DMS53 (cell line): ENCODE measurements at regions not wholly inside any gene's neighbourhood (a gene's known extent, or its start where the extent isn't known, plus 50 kb on each side); places are given as distances from the start of the nearest gene placed in this dataset.
"Not testable (repeated sequence)": the region's sequence is repeated elsewhere in the genome, so short reads cannot be mapped to it uniquely, and the experiment has no call there.

Experiments used
- DNase-seq: peaks from one replicate; lab custom pipeline; 2025; lab: John Stamatoyannopoulos, UW

- DNase-seq: no peak
Observed at GRCh38 chr20:6715401-6715941, 52.0 kb upstream of the BMP2 start.

GRCh38 chr20:6714279-6714711, 53.2 kb upstream of the BMP2 start:
- peak; percentile 33 for DNase-seq

GRCh38 chr20:6711951-6712649, 55.4 kb upstream of the BMP2 start:
- DNase-seq: no peak

- peak; percentile 19 for DNase-seq
Observed at GRCh38 chr20:6709910-6710595, 57.4 kb upstream of the BMP2 start.

- peak; percentile 34 for DNase-seq
Observed at GRCh38 chr20:6708010-6708409, 59.5 kb upstream of the BMP2 start.

GRCh38 chr20:6707321-6707831, 60.1 kb upstream of the BMP2 start:
- DNase-seq: no peak

- no peak for DNase-seq
Observed at GRCh38 chr20:6705926-6706548, 61.4 kb upstream of the BMP2 start.

GRCh38 chr20:6705106-6705766, 62.2 kb upstream of the BMP2 start:
- DNase-seq: no peak

- peak; percentile 92 for DNase-seq
Observed at GRCh38 chr20:6704132-6704861, 63.2 kb upstream of the BMP2 start.

GRCh38 chr20:6703656-6704055, 63.8 kb upstream of the BMP2 start:
- DNase-seq: no peak

GRCh38 chr20:6703047-6703446, 64.4 kb upstream of the BMP2 start:
- peak; percentile 22 for DNase-seq

- peak; percentile 63 for DNase-seq
Observed at GRCh38 chr20:6702144-6702543, 65.3 kb upstream of the BMP2 start.

- DNase-seq: no peak
Observed at GRCh38 chr20:6700563-6701329, 66.7 kb upstream of the BMP2 start.

GRCh38 chr20:6699921-6700562, 67.4 kb upstream of the BMP2 start:
- no peak for DNase-seq

GRCh38 chr20:6698723-6699122, 68.8 kb upstream of the BMP2 start:
- DNase-seq: peak; percentile 18

- DNase-seq: peak; percentile 92
Observed at GRCh38 chr20:6698056-6698455, 69.4 kb upstream of the BMP2 start.

GRCh38 chr20:6697228-6697972, 70.1 kb upstream of the BMP2 start:
- peak; percentile 36 for DNase-seq

GRCh38 chr20:6696001-6696400, 71.5 kb upstream of the BMP2 start:
- DNase-seq: no peak

GRCh38 chr20:6693808-6694198, 73.7 kb upstream of the BMP2 start:
- DNase-seq: not testable (repeated sequence)
